K562 (cell line): ENCODE measurements at regions not wholly inside any gene's neighbourhood (a gene's known extent, or its start where the extent isn't known, plus 50 kb on each side); places are given as distances from the start of the nearest gene placed in this dataset.

Experiments used
- ATAC-seq: fragments of 200-7000 bp; cut with Tn5 transposase; 3 replicates; pipeline ENCODE4 v1.9.1; 2020; ENCODE audit warnings: moderate library complexity
- BruUV-seq: library from RNA; stranded (reverse); fragments of 400-500 nt; replicated peaks from 2 replicates; lab custom pipeline; 2021; lab: Mats Ljungman, UMichigan
- CTCF ChIA-PET: fragments of 300-600 bp; formaldehyde crosslinking; extraction: SDS; loops from one replicate; lab custom pipeline; 2021; ENCODE audit warnings: low intra/inter-chr PET ratio; lab: Yijun Ruan, JAX
- POLR2A ChIA-PET: fragments of 300-600, 350-650 bp; sonication (Branson Sonifier 250); formaldehyde crosslinking; extraction: SDS; loops from one replicate; lab custom pipeline; 2021; ENCODE audit warnings: antibody characterized with exemption, inconsistent platforms; lab: Yijun Ruan, JAX
- DNase-seq, 4 experiments: peaks; one replicate each; pipeline versions ENCODE4 v3.0.0 to v3.0.0-alpha.2; 2011 to 2018; ENCODE audit warnings: low spot score in 3 of 4, mixed read lengths in 3 of 4; ENCODE audit errors: extremely low read depth in 1 of 4
- FAIRE-seq: peaks from 2 replicates; lab custom pipeline; 2011; peaks lifted over from hg19 to GRCh38; lab: Jason Lieb, UNC
- H2AFZ ChIP-seq: 2 replicates; pipeline ENCODE4 v1.6.0; 2011; ENCODE audit warnings: low read depth, low read length, control low read depth, inconsistent platforms
- H3K27ac ChIP-seq: fragments of 200-600 bp; 3 replicates; pipeline ENCODE4 v1.8.0; 2011; ENCODE audit warnings: low read depth, mild to moderate bottlenecking, control low read depth, inconsistent platforms, low read length, moderate library complexity, mixed read lengths; ENCODE audit errors: extremely low read depth
- H3K27me3 ChIP-seq, 2 experiments: fragments of 300-600 bp in 1 of 2; 2 replicates in 1 of 2; 3 replicates in 1 of 2; pipeline versions ENCODE4 v1.6.0 to v1.8.0; 2011; ENCODE audit warnings: inconsistent platforms in 2 of 2, low read length in 2 of 2, mild to moderate bottlenecking in 1 of 2, mixed read lengths in 1 of 2, moderate library complexity in 1 of 2; ENCODE audit not compliant: control insufficient read depth in 2 of 2, insufficient read depth in 2 of 2
- H3K36me3 ChIP-seq: fragments of 300-600 bp; 3 replicates; pipeline ENCODE4 v1.8.0; 2011; ENCODE audit warnings: mild to moderate bottlenecking, low read length, inconsistent platforms; ENCODE audit not compliant: control insufficient read depth, insufficient read depth
- H3K4me1 ChIP-seq, 2 experiments: fragments of 200-600 bp in 1 of 2; replicated peaks in 1 of 2; 2 replicates in 1 of 2; 3 replicates in 1 of 2; pipeline versions ENCODE4 v1.5.1 to v1.8.0; 2011; ENCODE audit warnings: inconsistent platforms in 2 of 2, low read length in 2 of 2, mild to moderate bottlenecking in 1 of 2, mixed read lengths in 1 of 2, moderate library complexity in 1 of 2; ENCODE audit not compliant: control insufficient read depth in 2 of 2, insufficient read depth in 2 of 2
- H3K4me2 ChIP-seq: 2 replicates; pipeline ENCODE4 v1.6.1; 2011; ENCODE audit warnings: low read length, control low read depth, inconsistent platforms, mixed read lengths; ENCODE audit not compliant: insufficient read depth
- H3K4me3 ChIP-seq: fragments of 200-600 bp; sonication (generic), shearing (Covaris generic); 2 replicates; pipeline ENCODE4 v1.5.1; 2016; ENCODE audit warnings: control low read depth, inconsistent platforms
- H3K79me2 ChIP-seq: fragments of 200-600 bp; 3 replicates; pipeline ENCODE4 v1.8.0; 2011; ENCODE audit warnings: low read length, inconsistent platforms; ENCODE audit not compliant: control insufficient read depth, insufficient read depth
- H3K9ac ChIP-seq, 2 experiments: 2 replicates each; pipeline versions ENCODE4 v1.6.0 to v1.6.1; 2011; ENCODE audit warnings: low read depth in 2 of 2, low read length in 2 of 2, control low read depth in 1 of 2, inconsistent platforms in 1 of 2, mild to moderate bottlenecking in 1 of 2, mixed read lengths in 1 of 2; ENCODE audit not compliant: insufficient read depth in 1 of 2
- H3K9me1 ChIP-seq: one replicate; pipeline ENCODE4 v1.6.0; 2011; ENCODE audit warnings: inconsistent platforms, mild to moderate bottlenecking, low read length, moderate library complexity; ENCODE audit not compliant: control insufficient read depth, insufficient read depth
- H3K9me3 ChIP-seq: replicated peaks from 2 replicates; pipeline ENCODE4 v1.5.1; 2011; ENCODE audit warnings: low read depth, low read length, inconsistent platforms; ENCODE audit not compliant: control insufficient read depth, insufficient read depth
- H4K20me1 ChIP-seq: replicated peaks from 2 replicates; pipeline ENCODE4 v1.6.1; 2011; ENCODE audit warnings: low read length, inconsistent platforms, mixed read lengths; ENCODE audit not compliant: control insufficient read depth, insufficient read depth
- POLR2H ChIP-seq: IDR thresholded peaks from 2 replicates; pipeline ENCODE4 v1.6.1; 2016; ENCODE audit warnings: missing genetic modification characterization, low read depth, mild to moderate bottlenecking, control low read depth, missing compliant biosample characterization, moderate library complexity
- RFX1 ChIP-seq: fragments of 450-650 bp; IDR thresholded peaks from 2 replicates; pipeline ENCODE4 v1.6.1; 2016; ENCODE audit warnings: mild to moderate bottlenecking, moderate library complexity
- SRSF7 ChIP-seq: fragments of 200-400 bp; formaldehyde crosslinking; optimal IDR thresholded peaks from 2 replicates; pipeline ENCODE3; 2017; ENCODE audit warnings: mild to moderate bottlenecking, low read depth, low read length
- WGBS: fragments of 100-300 bp; shearing (Covaris generic); methylation state at CpG from one replicate; pipeline ENCODE4 v1.1.6; 2016; ENCODE audit warnings: low coverage, mixed read lengths; ENCODE audit not compliant: insufficient coverage; ENCODE audit errors: missing lambda C conversion rate; 5-methylcytosine and 5-hydroxymethylcytosine counted together
- in situ Hi-C: fragments of 300-500 bp; cut with MboI; formaldehyde crosslinking; loops from 4 replicates; pipeline ENCODE4 v1.15.0; 2018; ENCODE audit warnings: inconsistent platforms, mixed read lengths
- intact Hi-C: fragments of 100-400 bp; cut with micrococcal nuclease; formaldehyde crosslinking; loops from 2 replicates; pipeline ENCODE4 v1.14.2; 2022
- TF ChIP-seq, protein P1 (sequence below): sonication (generic); formaldehyde crosslinking; IDR thresholded peaks from 2 replicates; pipeline ENCODE4 v1.8.1; 2023; ENCODE audit warnings: mild to moderate bottlenecking, missing genetic modification reagents

DNA sequence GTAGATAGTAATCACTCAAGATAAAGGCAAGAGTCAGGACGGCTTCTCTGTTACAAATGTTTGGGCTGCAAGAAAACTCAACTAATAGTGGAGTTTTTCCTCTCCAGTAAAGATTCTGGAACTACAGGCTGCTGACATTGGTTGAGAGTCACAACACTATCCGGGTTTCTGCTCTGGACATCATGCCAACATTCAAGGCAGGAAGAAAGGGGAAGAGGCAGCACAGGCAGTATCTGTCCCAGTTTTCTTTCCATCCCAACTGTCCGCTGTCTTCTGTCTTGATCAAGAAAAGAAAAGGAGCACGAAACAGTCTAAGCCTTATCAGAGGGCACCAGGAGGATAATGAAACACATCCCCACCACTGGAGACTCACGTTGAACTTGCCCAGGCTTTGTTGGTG, 132.1 kb downstream of the MAIP1 start (continued):
- TF ChIP-seq, protein P1, sequence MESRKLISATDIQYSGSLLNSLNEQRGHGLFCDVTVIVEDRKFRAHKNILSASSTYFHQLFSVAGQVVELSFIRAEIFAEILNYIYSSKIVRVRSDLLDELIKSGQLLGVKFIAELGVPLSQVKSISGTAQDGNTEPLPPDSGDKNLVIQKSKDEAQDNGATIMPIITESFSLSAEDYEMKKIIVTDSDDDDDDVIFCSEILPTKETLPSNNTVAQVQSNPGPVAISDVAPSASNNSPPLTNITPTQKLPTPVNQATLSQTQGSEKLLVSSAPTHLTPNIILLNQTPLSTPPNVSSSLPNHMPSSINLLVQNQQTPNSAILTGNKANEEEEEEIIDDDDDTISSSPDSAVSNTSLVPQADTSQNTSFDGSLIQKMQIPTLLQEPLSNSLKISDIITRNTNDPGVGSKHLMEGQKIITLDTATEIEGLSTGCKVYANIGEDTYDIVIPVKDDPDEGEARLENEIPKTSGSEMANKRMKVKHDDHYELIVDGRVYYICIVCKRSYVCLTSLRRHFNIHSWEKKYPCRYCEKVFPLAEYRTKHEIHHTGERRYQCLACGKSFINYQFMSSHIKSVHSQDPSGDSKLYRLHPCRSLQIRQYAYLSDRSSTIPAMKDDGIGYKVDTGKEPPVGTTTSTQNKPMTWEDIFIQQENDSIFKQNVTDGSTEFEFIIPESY (CRISPR knock-in tag) = no peak
- no peak for TF ChIP-seq SRSF7

DNA sequence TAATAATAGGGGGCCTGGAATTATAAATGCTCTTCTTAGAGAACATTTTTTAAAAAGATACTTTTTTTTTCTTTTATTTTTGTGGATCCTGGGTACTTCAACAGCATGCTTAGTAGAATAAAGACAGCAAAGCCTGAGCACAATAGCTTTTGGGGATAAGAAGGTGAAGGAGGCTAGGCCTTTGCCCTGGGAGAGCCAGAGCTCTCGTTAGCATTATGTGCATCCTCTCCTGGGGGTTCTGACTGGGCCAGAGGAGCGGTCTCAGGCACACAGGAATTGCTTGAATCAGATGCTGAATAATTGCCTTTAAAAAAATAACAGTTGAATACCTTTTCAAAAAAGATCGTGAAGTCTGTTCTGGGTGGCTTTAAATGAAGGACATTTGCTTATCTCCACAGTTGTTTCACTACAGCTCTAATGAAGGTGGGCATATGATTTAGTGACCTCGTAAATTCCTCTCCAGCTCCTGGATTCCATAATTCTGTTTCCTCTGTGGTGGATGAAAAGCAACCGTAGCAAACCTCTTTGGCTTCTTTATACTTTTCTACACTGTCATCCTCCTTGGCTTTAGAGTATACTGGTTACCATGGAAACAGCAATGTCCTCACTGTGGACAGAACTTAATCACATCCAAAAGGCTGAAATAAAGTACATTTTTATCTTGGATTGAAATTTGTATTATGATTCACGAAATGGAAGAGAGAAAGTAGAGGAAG, 133.8 kb downstream of the MAIP1 start:
- H2AFZ ChIP-seq = no peak overlapping the region
- FAIRE-seq (no peak), DNase-seq (no peak), ATAC-seq (no peak)
- CTCF ChIA-PET = no interaction called here
- intact Hi-C loops = no loop called here
- H3K4me2 ChIP-seq = no peak overlapping the region
- no peak overlapping the region for H3K4me3 ChIP-seq
- no peaks in the 10 kb centered on the region for H3K9me3 ChIP-seq
- no peak overlapping the region for H3K27ac ChIP-seq
- H3K9ac ChIP-seq = no peak overlapping the region
- no peaks in the 10 kb centered on the region for H3K36me3 ChIP-seq
- peak; percentile 89 for TF ChIP-seq RFX1
- TF ChIP-seq POLR2H (tag) = no peak
- POLR2A ChIA-PET = interaction anchor here (0.6 to 1.6 kb wide), 3 partner anchors 12 to 1121 kb away, joined by 3 read pairs; no protein-coding TSS in a partner anchor
- H3K27me3 ChIP-seq = no peaks in the 10 kb centered on the region
- no peaks in the 10 kb centered on the region for H3K9me1 ChIP-seq
- no TSS peak for BruUV-seq
- WGBS = 19% methylated on average over 6 of the region's 6 CpGs
- in situ Hi-C loops = no loop called here
- H3K79me2 ChIP-seq = no peaks in the 10 kb centered on the region
- no peaks in the 10 kb centered on the region for H4K20me1 ChIP-seq
- no peaks in the 10 kb centered on the region for H3K4me1 ChIP-seq
